ENCODE measurements at regions not wholly inside any gene's neighbourhood (a gene's known extent, or its start where the extent isn't known, plus 50 kb on each side); places are given as distances from the start of the nearest gene placed in this dataset.
"Not testable (repeated sequence)": the region's sequence is repeated elsewhere in the genome, so short reads cannot be mapped to it uniquely, and the experiment has no call there.

DNA sequence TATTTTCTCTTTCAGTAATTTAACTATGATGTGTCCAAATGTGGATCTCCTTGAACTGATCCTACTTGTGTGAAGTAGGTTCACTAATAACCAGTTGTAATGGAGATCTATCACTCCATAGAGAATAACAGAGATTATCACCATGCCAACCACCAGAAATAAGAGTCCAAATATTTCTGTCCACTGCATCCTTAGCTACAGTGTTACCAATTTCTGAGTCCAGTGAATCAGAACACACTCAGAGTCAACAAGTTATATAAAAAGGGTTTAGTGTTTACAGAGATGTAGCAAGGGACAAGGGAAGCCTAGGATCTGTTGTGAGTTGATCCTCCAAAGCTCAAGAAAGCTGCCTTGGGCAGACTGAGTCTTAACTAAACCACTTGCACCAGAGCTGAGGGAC, 882.8 kb downstream of the TBC1D32 start:
- POLR2A ChIA-PET, result interaction anchor here (0.6 kb wide), 1 partner anchor 427 kb away, joined by 3 read pairs; no protein-coding TSS in a partner anchor
- TF ChIP-seq, protein P1, sequence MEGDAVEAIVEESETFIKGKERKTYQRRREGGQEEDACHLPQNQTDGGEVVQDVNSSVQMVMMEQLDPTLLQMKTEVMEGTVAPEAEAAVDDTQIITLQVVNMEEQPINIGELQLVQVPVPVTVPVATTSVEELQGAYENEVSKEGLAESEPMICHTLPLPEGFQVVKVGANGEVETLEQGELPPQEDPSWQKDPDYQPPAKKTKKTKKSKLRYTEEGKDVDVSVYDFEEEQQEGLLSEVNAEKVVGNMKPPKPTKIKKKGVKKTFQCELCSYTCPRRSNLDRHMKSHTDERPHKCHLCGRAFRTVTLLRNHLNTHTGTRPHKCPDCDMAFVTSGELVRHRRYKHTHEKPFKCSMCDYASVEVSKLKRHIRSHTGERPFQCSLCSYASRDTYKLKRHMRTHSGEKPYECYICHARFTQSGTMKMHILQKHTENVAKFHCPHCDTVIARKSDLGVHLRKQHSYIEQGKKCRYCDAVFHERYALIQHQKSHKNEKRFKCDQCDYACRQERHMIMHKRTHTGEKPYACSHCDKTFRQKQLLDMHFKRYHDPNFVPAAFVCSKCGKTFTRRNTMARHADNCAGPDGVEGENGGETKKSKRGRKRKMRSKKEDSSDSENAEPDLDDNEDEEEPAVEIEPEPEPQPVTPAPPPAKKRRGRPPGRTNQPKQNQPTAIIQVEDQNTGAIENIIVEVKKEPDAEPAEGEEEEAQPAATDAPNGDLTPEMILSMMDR (IDR thresholded peaks at IDR 0.05; ENCODE audit: unreplicated experiment), result no peak
- intact Hi-C loops (cut with micrococcal nuclease), result no loop called here
- CTCF ChIA-PET, result interaction anchor here (0.6 kb wide), 1 partner anchor 59 kb away, joined by 5 read pairs; no protein-coding TSS in a partner anchor
- no TSS peak for BruUV-seq (replicated peaks)
- Mint-ChIP-seq H3K27me3 (ENCODE audit: insufficient read depth, unreplicated experiment) (peaks cover 12% of the 10 kb centered on the region), H3K27ac (ENCODE audit: low read depth, unreplicated experiment) (no peak overlapping the region), H3K36me3 (ENCODE audit: insufficient read depth, unreplicated experiment) (no peaks in the 10 kb centered on the region), H3K9me3 (ENCODE audit: unreplicated experiment) (no peaks in the 10 kb centered on the region), H3K4me3 (ENCODE audit: unreplicated experiment) (no peak overlapping the region), H3K4me1 (ENCODE audit: insufficient read depth, unreplicated experiment) (no peaks in the 10 kb centered on the region)
- no peak for DNase-seq (ENCODE audit: unreplicated experiment)

DNA sequence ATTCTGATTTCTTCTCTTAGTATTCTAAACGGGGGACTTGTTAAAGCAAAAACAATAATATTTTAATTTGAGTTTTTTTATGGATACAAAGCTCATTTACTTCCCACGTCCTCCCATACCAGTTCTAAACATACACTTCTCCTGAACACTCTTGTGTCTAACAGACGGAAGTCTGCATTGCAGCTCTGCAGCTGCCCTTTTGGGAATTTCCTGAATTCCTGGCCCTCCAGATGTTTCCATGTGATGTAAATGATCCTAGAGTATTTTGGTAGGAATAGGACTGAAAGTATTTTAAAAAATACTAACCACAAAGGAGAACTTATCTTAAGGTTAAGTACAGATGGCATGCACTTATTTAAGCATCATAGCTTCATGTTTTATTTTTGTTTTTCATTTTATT, 886.7 kb downstream of the TBC1D32 start:
- no peaks in the 10 kb centered on the region for H3K9me3 Mint-ChIP-seq (ENCODE audit: unreplicated experiment)
- no peak for DNase-seq (ENCODE audit: unreplicated experiment)
- ChIA-PET POLR2A (interaction anchor here (0.6 kb wide), 1 partner anchor 14 kb away, joined by 3 read pairs; no protein-coding TSS in a partner anchor), CTCF (no interaction called here)
- peaks cover 2% of the 10 kb centered on the region for H3K27me3 Mint-ChIP-seq (ENCODE audit: insufficient read depth, unreplicated experiment)
- no peak overlapping the region for H3K27ac Mint-ChIP-seq (ENCODE audit: low read depth, unreplicated experiment)
- intact Hi-C loops (cut with micrococcal nuclease), result no loop called here
- no peaks in the 10 kb centered on the region for H3K36me3 Mint-ChIP-seq (ENCODE audit: insufficient read depth, unreplicated experiment)
- H3K4me1 Mint-ChIP-seq (ENCODE audit: insufficient read depth, unreplicated experiment), result no peaks in the 10 kb centered on the region
- no peak overlapping the region for H3K4me3 Mint-ChIP-seq (ENCODE audit: unreplicated experiment)
- TF ChIP-seq, protein P1 (IDR thresholded peaks at IDR 0.05; ENCODE audit: unreplicated experiment), result no peak
- no TSS peak for BruUV-seq (replicated peaks)

DNA sequence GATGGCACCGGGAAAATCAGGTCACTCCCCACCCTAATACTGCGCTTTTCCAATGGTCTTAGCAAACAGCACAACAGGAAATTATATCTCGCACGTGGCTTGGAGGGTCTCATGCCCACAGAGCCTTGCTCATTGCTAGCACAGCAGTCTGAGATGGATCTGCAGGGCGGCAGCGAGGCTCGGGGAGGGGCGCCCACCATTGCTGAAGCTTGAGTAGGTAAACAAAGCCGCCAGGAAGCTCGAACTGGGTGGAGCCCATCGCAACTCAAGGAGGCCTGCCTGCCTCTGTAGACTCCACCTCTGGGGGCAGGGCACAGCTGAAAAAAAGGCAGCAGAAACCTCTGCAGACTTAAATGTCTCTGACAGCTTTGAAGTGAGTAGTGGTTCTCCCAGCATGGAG, 901.4 kb downstream of the TBC1D32 start:
- H3K9me3 Mint-ChIP-seq (ENCODE audit: unreplicated experiment); H3K4me1 Mint-ChIP-seq (ENCODE audit: insufficient read depth, unreplicated experiment); BruUV-seq (replicated peaks); POLR2A ChIA-PET; H3K4me3 Mint-ChIP-seq (ENCODE audit: unreplicated experiment); DNase-seq (ENCODE audit: unreplicated experiment); H3K36me3 Mint-ChIP-seq (ENCODE audit: insufficient read depth, unreplicated experiment); H3K27me3 Mint-ChIP-seq (ENCODE audit: insufficient read depth, unreplicated experiment); intact Hi-C loops (cut with micrococcal nuclease); H3K27ac Mint-ChIP-seq (ENCODE audit: low read depth, unreplicated experiment): not testable (repeated sequence)
- CTCF ChIA-PET, result interaction anchor here (0.7 kb wide), 1 partner anchor 1846 kb away, joined by 3 read pairs; no protein-coding TSS in a partner anchor

DNA sequence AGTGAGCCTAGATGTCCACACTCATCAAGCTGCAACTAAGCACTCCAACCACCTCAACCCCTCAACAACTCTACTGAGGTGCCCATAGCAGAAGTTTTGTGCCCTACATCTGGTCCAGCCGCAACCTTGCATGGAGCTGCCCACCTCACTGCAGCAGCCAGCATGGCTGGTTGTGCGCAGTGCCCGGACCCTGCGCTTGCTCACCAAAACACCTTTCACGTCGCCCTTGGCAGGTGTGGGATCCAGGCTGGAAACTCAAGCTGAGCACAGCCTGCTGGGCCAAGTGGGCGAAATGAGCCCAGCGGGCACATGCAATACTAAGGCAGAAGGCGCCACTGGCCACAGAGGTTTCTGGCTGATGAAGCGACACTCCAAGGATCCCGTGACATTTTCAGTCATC, 902.4 kb downstream of the TBC1D32 start:
- no peak for DNase-seq (ENCODE audit: unreplicated experiment)
- no peak overlapping the region for H3K27ac Mint-ChIP-seq (ENCODE audit: low read depth, unreplicated experiment)
- no peaks in the 10 kb centered on the region for H3K27me3 Mint-ChIP-seq (ENCODE audit: insufficient read depth, unreplicated experiment)
- BruUV-seq (replicated peaks), result no TSS peak
- no peaks in the 10 kb centered on the region for H3K4me1 Mint-ChIP-seq (ENCODE audit: insufficient read depth, unreplicated experiment)
- POLR2A ChIA-PET, result no interaction called here
- H3K9me3 Mint-ChIP-seq (ENCODE audit: unreplicated experiment), result peaks cover 8% of the 10 kb centered on the region
- H3K36me3 Mint-ChIP-seq (ENCODE audit: insufficient read depth, unreplicated experiment), result no peaks in the 10 kb centered on the region
- CTCF ChIA-PET, result no interaction called here
- TF ChIP-seq, protein P1 (IDR thresholded peaks at IDR 0.05; ENCODE audit: unreplicated experiment), result no peak
- intact Hi-C loops (cut with micrococcal nuclease), result no loop called here
- H3K4me3 Mint-ChIP-seq (ENCODE audit: unreplicated experiment), result no peak overlapping the region

DNA sequence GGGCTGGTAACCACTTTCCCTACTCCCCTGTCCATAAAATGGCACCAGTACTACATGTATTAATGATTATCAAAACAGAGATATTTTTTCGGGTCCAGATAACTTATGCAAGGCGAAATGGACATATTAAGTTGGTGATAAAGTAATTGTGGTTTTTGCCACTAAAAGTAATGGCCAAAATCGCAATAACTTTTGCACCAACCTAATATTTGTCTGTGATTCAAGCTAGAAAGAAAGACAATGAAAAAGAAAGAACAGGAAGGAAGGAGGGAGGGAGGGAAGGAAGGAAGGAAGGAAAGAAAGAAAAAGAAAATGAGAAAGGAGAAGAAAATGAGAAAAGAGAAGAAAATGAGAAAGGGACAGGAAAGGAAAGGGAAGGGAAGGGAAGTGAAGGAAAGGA, 922.9 kb downstream of the TBC1D32 start:
- Mint-ChIP-seq H3K27me3 (ENCODE audit: insufficient read depth, unreplicated experiment) (no peaks in the 10 kb centered on the region), H3K4me1 (ENCODE audit: insufficient read depth, unreplicated experiment) (no peaks in the 10 kb centered on the region), H3K4me3 (ENCODE audit: unreplicated experiment) (no peak overlapping the region), H3K36me3 (ENCODE audit: insufficient read depth, unreplicated experiment) (no peaks in the 10 kb centered on the region), H3K9me3 (ENCODE audit: unreplicated experiment) (no peaks in the 10 kb centered on the region), H3K27ac (ENCODE audit: low read depth, unreplicated experiment) (no peak overlapping the region)
- no peak for DNase-seq (ENCODE audit: unreplicated experiment)
- TF ChIP-seq, protein P1 (IDR thresholded peaks at IDR 0.05; ENCODE audit: unreplicated experiment), result no peak
- CTCF ChIA-PET, result no interaction called here
- intact Hi-C loops (cut with micrococcal nuclease), result no loop called here
- POLR2A ChIA-PET, result no interaction called here
- BruUV-seq (replicated peaks), result no TSS peak
